IMR-90 (cell line): ENCODE measurements at regions not wholly inside any gene's neighbourhood (a gene's known extent, or its start where the extent isn't known, plus 50 kb on each side); places are given as distances from the start of the nearest gene placed in this dataset.

Source experiments
- ATAC-seq: fragments of 200-7000 bp; cut with Tn5 transposase; 2 replicates; pipeline ENCODE4 v1.9.1; 2020; ENCODE audit warnings: low read depth, mild to moderate bottlenecking, moderate library complexity
- BruUV-seq: library from RNA; stranded (reverse); fragments of 400-500 nt; replicated peaks from 2 replicates; lab custom pipeline; 2021; lab: Mats Ljungman, UMichigan
- CTCF ChIA-PET: fragments of 300-600 bp; formaldehyde crosslinking; extraction: SDS; loops from one replicate; lab custom pipeline; 2021; ENCODE audit warnings: antibody characterized with exemption; lab: Yijun Ruan, JAX
- POLR2A ChIA-PET: fragments of 300-600 bp; sonication (Branson Sonifier 250); formaldehyde crosslinking; loops from one replicate; lab custom pipeline; 2022; ENCODE audit warnings: antibody characterized with exemption; ENCODE audit not compliant: unreplicated experiment; lab: Charles Lee
- DNase-seq: peaks from one replicate; pipeline ENCODE4 v3.0.0; 2013
- H2AFZ ChIP-seq: replicated peaks from 2 replicates; pipeline ENCODE3; 2013; ENCODE audit warnings: low read length, mild to moderate bottlenecking; ENCODE audit not compliant: poor library complexity
- H2AK5ac ChIP-seq: 2 replicates; pipeline ENCODE4 v1.6.1; 2013; ENCODE audit warnings: low read depth, low read length, inconsistent platforms
- H2AK9ac ChIP-seq: replicated peaks from 2 replicates; pipeline ENCODE3; 2013; ENCODE audit warnings: mild to moderate bottlenecking, low read depth, low read length, moderate library complexity; ENCODE audit not compliant: poor library complexity
- H2BK120ac ChIP-seq: 2 replicates; pipeline ENCODE4 v1.6.1; 2013; ENCODE audit warnings: low read depth, low read length, inconsistent platforms
- H2BK15ac ChIP-seq: 3 replicates; pipeline ENCODE4 v1.6.1; 2013; ENCODE audit warnings: low read depth, low read length, inconsistent platforms
- H2BK20ac ChIP-seq: 2 replicates; pipeline ENCODE4 v1.6.1; 2013; ENCODE audit warnings: low read depth, mild to moderate bottlenecking, inconsistent platforms, low read length, moderate library complexity
- H2BK5ac ChIP-seq: 2 replicates; pipeline ENCODE4 v1.6.1; 2013; ENCODE audit warnings: mild to moderate bottlenecking, low read depth, low read length, inconsistent platforms; ENCODE audit not compliant: poor library complexity, severe bottlenecking
- H3K14ac ChIP-seq: replicated peaks from 2 replicates; pipeline ENCODE4 v1.6.1; 2013; ENCODE audit warnings: low read depth, low read length, inconsistent platforms
- H3K18ac ChIP-seq: 2 replicates; pipeline ENCODE4 v1.6.1; 2013; ENCODE audit warnings: low read depth, low read length, control low read depth
- H3K23ac ChIP-seq: 2 replicates; pipeline ENCODE4 v1.6.1; 2013; ENCODE audit warnings: low read depth, low read length, inconsistent platforms
- H3K27ac ChIP-seq: 2 replicates; pipeline ENCODE4 v1.5.1; 2013; ENCODE audit warnings: mild to moderate bottlenecking, control low read depth, low read length; ENCODE audit not compliant: insufficient read depth
- H3K27me3 ChIP-seq: 2 replicates; pipeline ENCODE4 v1.6.1; 2013; ENCODE audit warnings: low read length; ENCODE audit not compliant: control insufficient read depth, insufficient read depth
- H3K36me3 ChIP-seq: 2 replicates; pipeline ENCODE4 v1.6.1; 2013; ENCODE audit warnings: low read length, mixed read lengths; ENCODE audit not compliant: control insufficient read depth, insufficient read depth
- H3K4ac ChIP-seq: 2 replicates; pipeline ENCODE4 v1.6.1; 2013; ENCODE audit warnings: low read depth, low read length, inconsistent platforms
- H3K4me1 ChIP-seq: 2 replicates; pipeline ENCODE4 v1.6.1; 2013; ENCODE audit warnings: low read length, mixed read lengths; ENCODE audit not compliant: control insufficient read depth, insufficient read depth
- H3K4me2 ChIP-seq: 2 replicates; pipeline ENCODE4 v1.6.1; 2013; ENCODE audit warnings: low read depth, mild to moderate bottlenecking, control low read depth, low read length, moderate library complexity
- H3K4me3 ChIP-seq: 2 replicates; pipeline ENCODE4 v1.5.1; 2013; ENCODE audit warnings: low read depth, mild to moderate bottlenecking, control low read depth, low read length, moderate library complexity; ENCODE audit not compliant: insufficient read depth
- H3K56ac ChIP-seq: 2 replicates; pipeline ENCODE4 v1.6.1; 2013; ENCODE audit warnings: low read length, inconsistent platforms; ENCODE audit not compliant: insufficient read depth; ENCODE audit errors: extremely low read depth
- H3K79me1 ChIP-seq, 2 experiments: 2 replicates each; pipeline ENCODE4 v1.6.1; 2013; ENCODE audit warnings: low read length in 2 of 2, inconsistent platforms in 1 of 2, low read depth in 1 of 2
- H3K9ac ChIP-seq: 2 replicates; pipeline ENCODE4 v1.6.1; 2013; ENCODE audit warnings: low read depth, low read length, control low read depth
- H3K9me1 ChIP-seq: 2 replicates; pipeline ENCODE4 v1.6.1; 2013; ENCODE audit warnings: low read length, inconsistent platforms; ENCODE audit not compliant: insufficient read depth
- H3K9me3 ChIP-seq: 2 replicates; pipeline ENCODE4 v1.6.1; 2013; ENCODE audit warnings: low read length; ENCODE audit not compliant: control insufficient read depth, insufficient read depth
- H4K20me1 ChIP-seq: 2 replicates; pipeline ENCODE4 v1.6.1; 2013; ENCODE audit warnings: low read length, inconsistent platforms; ENCODE audit not compliant: insufficient read depth
- H4K5ac ChIP-seq: 2 replicates; pipeline ENCODE4 v1.6.1; 2013; ENCODE audit warnings: mild to moderate bottlenecking, low read depth, low read length, control low read depth
- H4K8ac ChIP-seq, 2 experiments: 2 replicates each; pipeline ENCODE4 v1.6.1; 2013; ENCODE audit warnings: low read depth in 2 of 2, low read length in 2 of 2, control low read depth in 1 of 2, inconsistent platforms in 1 of 2
- H4K91ac ChIP-seq: 2 replicates; pipeline ENCODE4 v1.6.1; 2013; ENCODE audit warnings: low read depth, low read length, inconsistent platforms; ENCODE audit not compliant: insufficient read depth
- BHLHE40 ChIP-seq: fragments of 150-350 bp; IDR thresholded peaks from 2 replicates; pipeline ENCODE4 v1.6.1; 2016; ENCODE audit warnings: mild to moderate bottlenecking, low read depth, low read length
- CEBPB ChIP-seq: IDR thresholded peaks from 2 replicates; pipeline ENCODE4 v1.6.1; 2012; ENCODE audit warnings: low read depth, low read length, improper control_type of control experiment
- CHD1 ChIP-seq: IDR thresholded peaks from 2 replicates; pipeline ENCODE4 v1.6.1; 2012; ENCODE audit warnings: low read depth, low read length, improper control_type of control experiment
- CTCF ChIP-seq: conservative IDR thresholded peaks from 2 replicates; pipeline ENCODE4 v1.5.1; 2012; ENCODE audit warnings: mild to moderate bottlenecking, low read depth, low read length, improper control_type of control experiment
- FOS ChIP-seq: fragments of 150-350 bp; IDR thresholded peaks from 2 replicates; pipeline ENCODE4 v1.6.1; 2016; ENCODE audit warnings: low read depth, low read length
- MAFK ChIP-seq: IDR thresholded peaks from 2 replicates; pipeline ENCODE4 v1.6.1; 2012; ENCODE audit warnings: low read depth, low read length, improper control_type of control experiment
- MAZ ChIP-seq: IDR thresholded peaks from 2 replicates; pipeline ENCODE4 v1.6.1; 2012; ENCODE audit warnings: low read depth, mild to moderate bottlenecking, low read length, improper control_type of control experiment, moderate library complexity, borderline replicate concordance
- MXI1 ChIP-seq: IDR thresholded peaks from 2 replicates; pipeline ENCODE4 v1.6.1; 2012; ENCODE audit warnings: low read depth, mild to moderate bottlenecking, low read length, moderate library complexity, borderline replicate concordance
- NFE2L2 ChIP-seq: fragments of 150-350 bp; IDR thresholded peaks from 2 replicates; pipeline ENCODE4 v1.6.1; 2016; ENCODE audit warnings: low read depth, mild to moderate bottlenecking, low read length
- POLR2A ChIP-seq: IDR thresholded peaks from 2 replicates; pipeline ENCODE4 v1.6.1; 2012; ENCODE audit warnings: mild to moderate bottlenecking, low read depth, low read length
- RAD21 ChIP-seq: IDR thresholded peaks from 2 replicates; pipeline ENCODE4 v1.6.1; 2012; ENCODE audit warnings: low read length, improper control_type of control experiment
- RCOR1 ChIP-seq: IDR thresholded peaks from 2 replicates; pipeline ENCODE4 v1.6.1; 2012; ENCODE audit warnings: mild to moderate bottlenecking, low read length, improper control_type of control experiment; ENCODE audit not compliant: insufficient replicate concordance
- RFX5 ChIP-seq: IDR thresholded peaks from 2 replicates; pipeline ENCODE4 v1.8.0; 2012; ENCODE audit warnings: low read depth, mild to moderate bottlenecking, low read length, moderate library complexity
- SMC3 ChIP-seq: fragments of 150-350 bp; IDR thresholded peaks from 2 replicates; pipeline ENCODE4 v1.6.1; 2016; ENCODE audit warnings: low read depth, mild to moderate bottlenecking, antibody characterized with exemption, low read length, moderate library complexity
- USF2 ChIP-seq: fragments of 150-350 bp; IDR thresholded peaks from 2 replicates; pipeline ENCODE4 v1.6.1; 2017; ENCODE audit warnings: mild to moderate bottlenecking, antibody characterized with exemption, low read length, low read depth
- dilution Hi-C: fragments of 300-500 bp; cut with HindIII; formaldehyde crosslinking; loops from one replicate; pipeline ENCODE4 v1.14.3; 2018; ENCODE audit warnings: low sequenced_read_pairs; ENCODE audit not compliant: unreplicated experiment
- in situ Hi-C: fragments of 300-500 bp; cut with MboI; formaldehyde crosslinking; loops from 3 replicates; pipeline ENCODE4 v1.14.3; 2019; ENCODE audit warnings: low sequenced_read_pairs, inconsistent platforms, mixed read lengths
- intact Hi-C: fragments of 100-400 bp; cut with micrococcal nuclease; formaldehyde crosslinking; loops from 2 replicates; pipeline ENCODE4 v1.10.0; 2022
- TF ChIP-seq, protein P1 (sequence below): fragments of 150-350 bp; IDR thresholded peaks from 2 replicates; pipeline ENCODE4 v1.6.1; 2016; ENCODE audit warnings: low read depth, mild to moderate bottlenecking, low read length, moderate library complexity, borderline replicate concordance

DNA sequence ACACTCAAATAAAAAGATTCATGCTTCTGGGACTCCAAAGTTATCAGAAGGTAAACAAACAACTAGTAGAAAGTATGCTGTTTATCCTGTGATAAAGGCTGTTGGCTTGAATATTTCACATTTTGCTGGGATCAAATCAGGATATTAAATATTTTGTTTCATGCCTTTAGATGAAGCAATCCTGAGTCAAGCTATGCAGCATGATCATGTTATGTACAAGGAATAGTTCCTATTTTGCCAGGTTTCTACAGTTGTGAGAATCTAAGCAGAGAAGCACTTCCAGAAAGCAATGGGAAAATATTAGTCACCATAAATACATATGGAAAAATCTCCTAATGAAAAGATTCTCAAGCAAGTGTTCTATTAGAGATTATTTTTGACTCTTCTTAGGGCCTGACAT is 262.8 kb upstream of the PCDH15 start:
- POLR2A ChIA-PET = no interaction called here

More for the DNA sequence above, 262.8 kb upstream of the PCDH15 start:
- Histone ChIP-seq H2BK5ac (no peak overlapping the region), H4K5ac (no peak overlapping the region), H3K9ac (no peak overlapping the region), H2AFZ (no peak overlapping the region), H3K4ac (no peak overlapping the region), H2AK5ac (no peak overlapping the region), H4K20me1 (no peaks in the 10 kb centered on the region), H2BK120ac (no peak overlapping the region), H4K91ac (no peak overlapping the region), H2BK15ac (no peak overlapping the region), H3K36me3 (no peaks in the 10 kb centered on the region), H3K79me1 (no peaks in the 10 kb centered on the region), H3K56ac (no peak overlapping the region), H3K23ac (no peak overlapping the region), H3K27me3 (no peaks in the 10 kb centered on the region), H3K18ac (no peak overlapping the region), H3K27ac (no peak overlapping the region), H4K8ac (no peak overlapping the region), H3K14ac (no peak overlapping the region), H2BK20ac (no peak overlapping the region), H3K4me3 (no peak overlapping the region), H2AK9ac (no peak overlapping the region), H3K4me2 (no peak overlapping the region), H3K4me1 (no peaks in the 10 kb centered on the region), H3K9me3 (no peaks in the 10 kb centered on the region), H3K9me1 (no peaks in the 10 kb centered on the region)
- TF ChIP-seq NFE2L2 (no peak), BHLHE40 (no peak), FOS (no peak), POLR2A (no peak), SMC3 (no peak), CTCF (no peak), MAFK (no peak), CHD1 (no peak), RAD21 (no peak), CEBPB (no peak), USF2 (no peak), MAZ (no peak), RFX5 (no peak), MXI1 (no peak), RCOR1 (no peak)
- TF ChIP-seq, protein P1, sequence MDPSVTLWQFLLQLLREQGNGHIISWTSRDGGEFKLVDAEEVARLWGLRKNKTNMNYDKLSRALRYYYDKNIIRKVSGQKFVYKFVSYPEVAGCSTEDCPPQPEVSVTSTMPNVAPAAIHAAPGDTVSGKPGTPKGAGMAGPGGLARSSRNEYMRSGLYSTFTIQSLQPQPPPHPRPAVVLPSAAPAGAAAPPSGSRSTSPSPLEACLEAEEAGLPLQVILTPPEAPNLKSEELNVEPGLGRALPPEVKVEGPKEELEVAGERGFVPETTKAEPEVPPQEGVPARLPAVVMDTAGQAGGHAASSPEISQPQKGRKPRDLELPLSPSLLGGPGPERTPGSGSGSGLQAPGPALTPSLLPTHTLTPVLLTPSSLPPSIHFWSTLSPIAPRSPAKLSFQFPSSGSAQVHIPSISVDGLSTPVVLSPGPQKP = no peak
- DNase-seq = no peak
- dilution Hi-C loops (no loop called here), in situ Hi-C loops (no loop called here), intact Hi-C loops (no loop called here)
- CTCF ChIA-PET = no interaction called here
- ATAC-seq = no peak
- BruUV-seq = no TSS peak
